MCF 10A (cell line): ENCODE measurements at regions not wholly inside any gene's neighbourhood (a gene's known extent, or its start where the extent isn't known, plus 50 kb on each side); places are given as distances from the start of the nearest gene placed in this dataset.

ENCODE experiments used
- BruUV-seq: library from RNA; stranded (reverse); fragments of 400-500 nt; replicated peaks from 2 replicates; lab custom pipeline; 2021; lab: Mats Ljungman, UMichigan
- CTCF ChIA-PET: fragments of 300-600 bp; sonication (Branson Sonifier 250); formaldehyde crosslinking; extraction: SDS; loops from one replicate; lab custom pipeline; 2021; ENCODE audit warnings: antibody characterized with exemption, inconsistent platforms; lab: Yijun Ruan, JAX
- POLR2A ChIA-PET: fragments of 300-600, 350-650 bp; sonication (Branson Sonifier 250); formaldehyde crosslinking; extraction: SDS; loops from one replicate; lab custom pipeline; 2020; ENCODE audit warnings: antibody characterized with exemption, inconsistent platforms; lab: Yijun Ruan, JAX
- DNase-seq: peaks from one replicate; pipeline ENCODE4 v3.0.0-alpha.2; 2018; ENCODE audit not compliant: unreplicated experiment
- H3K27ac Mint-ChIP-seq: one replicate; pipeline ENCODE4 v1.8.0; 2022; ENCODE audit warnings: mild to moderate bottlenecking, low read depth, mixed read lengths; ENCODE audit not compliant: unreplicated experiment
- H3K27me3 Mint-ChIP-seq: one replicate; pipeline ENCODE4 v1.8.0; 2022; ENCODE audit warnings: mixed read lengths; ENCODE audit not compliant: insufficient read depth, unreplicated experiment
- H3K36me3 Mint-ChIP-seq: one replicate; pipeline ENCODE4 v1.8.0; 2022; ENCODE audit warnings: mild to moderate bottlenecking, moderate library complexity, mixed read lengths; ENCODE audit not compliant: insufficient read depth, unreplicated experiment
- H3K4me1 Mint-ChIP-seq: one replicate; pipeline ENCODE4 v1.8.0; 2022; ENCODE audit warnings: mixed read lengths; ENCODE audit not compliant: insufficient read depth, unreplicated experiment
- H3K4me3 Mint-ChIP-seq: one replicate; pipeline ENCODE4 v1.8.0; 2022; ENCODE audit warnings: mild to moderate bottlenecking, moderate library complexity, mixed read lengths; ENCODE audit not compliant: unreplicated experiment
- H3K9me3 Mint-ChIP-seq: one replicate; pipeline ENCODE4 v1.8.0; 2022; ENCODE audit warnings: mixed read lengths; ENCODE audit not compliant: unreplicated experiment
- CTCF ChIP-seq: fragments of 200-600 bp; IDR thresholded peaks from one replicate; pipeline ENCODE4 v1.8.0; 2022; ENCODE audit warnings: antibody characterized with exemption, mild to moderate bottlenecking; ENCODE audit not compliant: unreplicated experiment
- intact Hi-C: fragments of 100-400 bp; cut with micrococcal nuclease; formaldehyde crosslinking; loops from 2 replicates; pipeline ENCODE4 v1.14.1; 2022

DNA sequence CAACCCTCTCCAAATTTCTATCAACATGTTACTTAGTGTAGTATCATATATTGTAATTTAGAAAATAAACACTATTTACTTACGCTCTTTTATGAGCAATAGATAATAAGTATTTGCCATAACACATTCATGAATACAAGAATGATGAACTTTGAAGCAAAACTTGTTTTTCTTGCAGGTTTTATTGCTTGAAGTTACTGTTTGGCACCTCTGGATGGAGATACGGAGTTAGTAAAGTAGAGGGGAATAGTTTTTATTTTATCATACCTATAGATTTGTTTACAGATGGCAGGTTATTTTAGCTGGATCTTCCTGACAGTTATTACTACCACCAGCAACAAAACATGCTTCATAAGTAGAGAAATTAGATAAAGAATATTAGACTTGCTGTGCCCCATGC, 274.2 kb upstream of the LRRTM4 start:
- no peak for DNase-seq
- H3K27me3 Mint-ChIP-seq: no peaks in the 10 kb centered on the region
- no peaks in the 10 kb centered on the region for H3K36me3 Mint-ChIP-seq
- BruUV-seq: no TSS peak
- intact Hi-C loops: no loop called here
- ChIA-PET CTCF (no interaction called here), POLR2A (no interaction called here)
- no peaks in the 10 kb centered on the region for H3K9me3 Mint-ChIP-seq
- no peaks in the 10 kb centered on the region for H3K4me1 Mint-ChIP-seq
- no peak overlapping the region for H3K4me3 Mint-ChIP-seq
- H3K27ac Mint-ChIP-seq: no peak overlapping the region
- no peak for TF ChIP-seq CTCF

GRCh38 chr2:77797088-77797487, 274.9 kb upstream of the LRRTM4 start:
- Mint-ChIP-seq H3K4me1 (no peaks in the 10 kb centered on the region), H3K36me3 (no peaks in the 10 kb centered on the region), H3K27ac (no peak overlapping the region), H3K9me3 (no peaks in the 10 kb centered on the region), H3K27me3 (no peaks in the 10 kb centered on the region), H3K4me3 (no peak overlapping the region)
- intact Hi-C loops: no loop called here
- POLR2A ChIA-PET: no interaction called here
- CTCF ChIA-PET: no interaction called here
- BruUV-seq: no TSS peak
- no peak for DNase-seq
- no peak for TF ChIP-seq CTCF

GRCh38 chr2:77800410-77800809, 278.2 kb upstream of the LRRTM4 start:
- Mint-ChIP-seq H3K27me3 (no peaks in the 10 kb centered on the region), H3K9me3 (no peaks in the 10 kb centered on the region), H3K4me3 (no peak overlapping the region), H3K36me3 (no peaks in the 10 kb centered on the region), H3K27ac (no peak overlapping the region), H3K4me1 (no peaks in the 10 kb centered on the region)
- ChIA-PET POLR2A (no interaction called here), CTCF (interaction anchor here (1.0 kb wide), 1 partner anchor 61 kb away, joined by 3 read pairs; no protein-coding TSS in a partner anchor)
- intact Hi-C loops: no loop called here
- no peak for TF ChIP-seq CTCF
- DNase-seq: no peak
- no TSS peak for BruUV-seq

DNA sequence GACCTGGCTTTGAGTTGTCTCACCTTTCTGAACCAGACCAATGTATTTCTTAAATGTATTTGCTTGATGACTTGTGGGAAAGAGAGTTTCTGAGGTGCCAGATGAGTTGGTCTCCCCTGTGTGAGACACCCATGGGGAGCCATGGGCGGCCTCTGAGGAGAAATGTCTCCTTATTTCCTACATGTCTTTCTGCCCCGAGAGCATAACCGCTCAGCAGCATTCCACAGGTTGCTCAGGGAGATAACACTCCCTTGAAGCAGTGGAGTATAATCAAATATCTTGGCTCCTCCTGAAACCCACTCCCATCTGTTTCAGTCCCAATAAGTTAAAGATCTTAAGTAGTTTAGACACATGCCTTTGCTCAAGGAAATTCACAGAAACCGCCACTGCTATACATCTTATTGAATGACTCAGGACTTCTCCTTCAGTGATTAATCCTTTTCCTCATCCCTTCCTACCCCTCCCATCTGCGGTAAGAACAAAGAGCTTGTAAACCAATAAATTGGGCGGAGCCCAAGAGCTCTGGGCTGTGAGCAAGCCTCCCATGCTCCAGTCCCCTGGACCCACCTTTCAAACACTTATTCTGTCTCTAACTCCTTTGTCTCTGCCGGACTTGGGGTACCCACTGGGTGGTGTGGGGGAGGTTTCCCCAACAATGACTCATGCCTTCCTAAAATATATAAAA, 285.5 kb upstream of the LRRTM4 start:
- no peaks in the 10 kb centered on the region for H3K27me3 Mint-ChIP-seq
- no peak overlapping the region for H3K27ac Mint-ChIP-seq
- H3K4me3 Mint-ChIP-seq: no peak overlapping the region
- no peaks in the 10 kb centered on the region for H3K4me1 Mint-ChIP-seq
- peaks cover 7% of the 10 kb centered on the region for H3K9me3 Mint-ChIP-seq
- intact Hi-C loops: no loop called here
- no peak for DNase-seq
- CTCF ChIA-PET: no interaction called here
- no TSS peak for BruUV-seq
- POLR2A ChIA-PET: no interaction called here
- TF ChIP-seq CTCF: no peak
- H3K36me3 Mint-ChIP-seq: no peaks in the 10 kb centered on the region
